ENCODE measurements at regions not wholly inside any gene's neighbourhood (a gene's known extent, or its start where the extent isn't known, plus 50 kb on each side); places are given as distances from the start of the nearest gene placed in this dataset.

DNA sequence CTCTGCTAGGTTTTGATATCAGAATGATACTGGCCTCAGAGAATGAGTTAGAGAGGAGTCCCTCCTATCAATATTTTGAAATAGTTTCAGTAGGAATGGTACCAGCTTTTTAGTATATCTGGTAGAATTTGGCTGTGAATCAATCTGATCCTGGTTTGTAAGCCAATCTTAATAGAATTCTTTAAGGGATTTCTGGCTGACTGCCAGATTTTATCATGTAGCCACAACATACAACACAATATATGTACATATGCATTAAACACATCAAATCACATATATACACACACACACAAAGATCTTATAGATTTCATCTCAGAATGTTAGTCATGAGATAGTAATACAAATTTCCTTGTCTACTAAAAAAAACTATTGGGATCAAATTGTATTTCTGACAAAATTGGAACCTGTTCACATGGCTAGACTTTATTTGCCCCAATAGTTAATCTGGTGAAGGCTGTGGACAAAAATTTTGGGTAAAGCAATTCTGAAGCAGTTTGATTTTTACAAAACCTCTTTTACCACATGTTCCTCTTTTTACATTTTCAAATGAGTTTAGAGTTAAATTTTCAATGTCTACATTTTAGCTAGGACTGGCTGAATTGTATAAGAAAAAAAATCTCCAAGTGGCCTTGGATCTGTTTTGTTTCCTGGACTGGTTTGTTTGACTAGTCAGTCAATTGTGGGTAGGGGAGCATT lies 151.7 kb downstream of the FASLG start:
- TF ChIP-seq, protein P1, sequence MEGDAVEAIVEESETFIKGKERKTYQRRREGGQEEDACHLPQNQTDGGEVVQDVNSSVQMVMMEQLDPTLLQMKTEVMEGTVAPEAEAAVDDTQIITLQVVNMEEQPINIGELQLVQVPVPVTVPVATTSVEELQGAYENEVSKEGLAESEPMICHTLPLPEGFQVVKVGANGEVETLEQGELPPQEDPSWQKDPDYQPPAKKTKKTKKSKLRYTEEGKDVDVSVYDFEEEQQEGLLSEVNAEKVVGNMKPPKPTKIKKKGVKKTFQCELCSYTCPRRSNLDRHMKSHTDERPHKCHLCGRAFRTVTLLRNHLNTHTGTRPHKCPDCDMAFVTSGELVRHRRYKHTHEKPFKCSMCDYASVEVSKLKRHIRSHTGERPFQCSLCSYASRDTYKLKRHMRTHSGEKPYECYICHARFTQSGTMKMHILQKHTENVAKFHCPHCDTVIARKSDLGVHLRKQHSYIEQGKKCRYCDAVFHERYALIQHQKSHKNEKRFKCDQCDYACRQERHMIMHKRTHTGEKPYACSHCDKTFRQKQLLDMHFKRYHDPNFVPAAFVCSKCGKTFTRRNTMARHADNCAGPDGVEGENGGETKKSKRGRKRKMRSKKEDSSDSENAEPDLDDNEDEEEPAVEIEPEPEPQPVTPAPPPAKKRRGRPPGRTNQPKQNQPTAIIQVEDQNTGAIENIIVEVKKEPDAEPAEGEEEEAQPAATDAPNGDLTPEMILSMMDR (IDR thresholded peaks at IDR 0.05): no peak

DNA sequence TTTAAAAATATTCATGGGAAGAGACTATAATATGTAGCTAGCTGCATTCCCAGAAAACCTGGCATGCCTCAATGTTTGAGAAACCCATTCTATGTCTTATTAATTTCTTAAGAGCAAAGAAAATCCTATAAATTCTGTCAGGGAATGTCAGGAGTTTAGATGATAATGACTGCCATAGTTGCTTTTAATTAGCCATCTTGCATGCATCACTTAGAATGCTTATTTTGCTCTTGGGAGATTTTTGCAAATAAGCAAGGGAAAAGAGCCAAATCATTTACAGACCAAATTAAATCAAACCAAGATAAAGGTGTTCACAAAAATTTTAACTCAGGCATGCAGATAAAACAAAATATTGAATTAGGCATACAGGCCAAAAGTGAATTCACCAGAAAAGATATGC lies 152.8 kb downstream of the FASLG start:
- TF ChIP-seq, protein P1 (IDR thresholded peaks at IDR 0.05): no peak

DNA sequence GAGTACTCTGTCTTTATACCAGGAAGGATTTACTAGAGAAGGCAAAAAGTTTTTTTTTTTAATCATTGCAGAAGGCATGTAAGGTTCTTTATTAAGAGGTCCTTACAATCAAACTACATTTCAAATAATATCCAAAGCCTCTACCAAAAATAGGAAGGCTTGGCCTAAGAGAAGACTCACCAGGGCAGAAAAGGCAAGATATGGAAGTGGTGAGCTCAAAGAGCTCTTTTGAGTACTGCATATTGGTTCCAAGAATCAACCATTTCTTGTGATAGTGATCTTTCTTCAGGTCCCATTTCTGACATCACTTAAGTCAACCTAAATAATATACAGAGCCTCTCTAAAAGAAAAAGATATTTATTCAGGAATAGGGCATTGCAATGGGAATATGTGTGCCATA lies 153.2 kb downstream of the FASLG start:
- TF ChIP-seq, protein P1 (IDR thresholded peaks at IDR 0.05): no peak

DNA sequence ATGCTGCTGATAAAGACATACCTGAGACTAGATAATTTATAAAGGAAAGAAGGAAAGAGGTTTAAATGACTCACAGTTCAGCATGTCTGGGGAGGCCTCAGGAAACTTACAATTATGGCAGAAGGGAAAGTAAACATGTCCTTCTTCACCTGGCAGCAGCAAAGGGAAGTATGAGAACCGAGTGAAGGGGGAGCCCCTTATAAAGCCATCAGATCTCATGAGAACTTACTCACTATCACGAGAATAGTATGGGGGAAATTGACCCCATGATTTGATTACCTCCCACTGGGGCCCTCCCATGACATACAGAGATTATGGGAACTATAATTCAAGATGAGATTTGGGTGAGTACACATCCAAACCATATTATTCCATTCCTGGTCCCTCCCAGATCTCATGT lies 154.4 kb downstream of the FASLG start:
- TF ChIP-seq, protein P1 (IDR thresholded peaks at IDR 0.05): no peak

GRCh38 chr1:172814428-172814827 lies 155.5 kb downstream of the FASLG start:
- TF ChIP-seq, protein P1 (IDR thresholded peaks at IDR 0.05): no peak

DNA sequence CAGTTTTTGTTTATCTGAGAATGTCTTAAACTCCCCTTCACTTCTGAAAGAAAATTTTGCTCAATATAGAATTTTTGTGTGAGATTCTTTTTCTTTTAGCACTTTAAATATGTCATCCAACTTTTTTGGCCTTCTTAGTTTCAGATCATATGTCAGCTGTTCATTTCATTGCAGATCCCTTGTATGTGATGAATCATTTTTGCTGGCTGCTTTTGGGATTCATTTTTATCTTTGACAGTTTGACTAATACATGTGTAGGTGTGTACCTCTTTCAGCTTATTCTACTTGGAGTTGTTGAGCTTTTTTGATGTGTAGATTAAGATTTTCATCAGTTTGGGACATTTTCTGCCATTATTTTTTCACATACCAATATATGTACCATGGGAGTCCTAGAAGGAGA lies 156.8 kb downstream of the FASLG start:
- TF ChIP-seq, protein P1 (IDR thresholded peaks at IDR 0.05): no peak

DNA sequence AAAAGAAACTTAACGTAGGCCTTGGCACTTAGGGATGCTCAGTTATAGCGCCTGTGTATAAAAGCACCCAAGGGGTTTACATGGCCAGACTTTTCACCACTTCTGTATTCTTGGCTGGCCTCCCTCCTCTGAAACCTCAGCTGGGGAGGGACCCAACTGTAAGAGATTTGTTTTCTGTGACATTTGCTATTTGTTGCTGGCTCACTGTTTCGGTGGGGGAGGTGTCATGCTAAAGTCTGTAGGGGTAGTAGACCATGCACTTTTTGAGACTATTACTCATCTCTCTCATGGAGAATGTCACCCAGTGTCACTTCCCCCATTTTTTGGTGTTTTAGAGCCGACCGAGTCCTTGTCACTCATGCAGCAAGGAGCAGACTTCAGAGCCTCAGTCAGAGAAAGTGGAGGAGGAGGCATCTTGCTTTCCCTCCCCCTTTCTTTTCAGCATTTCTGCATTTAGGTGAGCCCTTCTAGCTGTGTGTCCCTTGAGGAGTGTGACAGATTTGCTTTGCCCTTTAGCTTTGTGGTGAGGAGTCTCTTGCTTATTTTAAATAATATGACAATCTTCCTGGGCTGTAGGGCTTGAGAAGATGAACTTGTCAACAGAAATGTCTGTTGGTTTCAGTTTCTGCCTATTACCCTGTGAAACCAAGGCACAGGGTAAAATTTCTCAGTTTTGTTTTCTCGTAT lies 160.1 kb downstream of the FASLG start:
- TF ChIP-seq, protein P1 (IDR thresholded peaks at IDR 0.05): no peak

Measured in LNCAP (cell line).